ENCODE measurements at regions not wholly inside any gene's neighbourhood (a gene's known extent, or its start where the extent isn't known, plus 50 kb on each side); places are given as distances from the start of the nearest gene placed in this dataset.

- 90% methylated on average over 4 of the region's 4 CpGs for WGBS (ENCODE audit: low lambda C conversion rate, missing lambda C conversion rate)
- H3K27ac ChIP-seq: no peak overlapping the region
- H2AFZ ChIP-seq: no peak overlapping the region
- no peaks in the 10 kb centered on the region for H3K27me3 ChIP-seq
- TF ChIP-seq EZH2phosphoT487 (IDR thresholded peaks at IDR 0.05; ENCODE audit: low read depth, severe bottlenecking, unreplicated experiment) (no peak), EZH2 (IDR thresholded peaks at IDR 0.05; ENCODE audit: borderline replicate concordance) (no peak), CTCF (IDR thresholded peaks at IDR 0.05; ENCODE audit: poor library complexity) (no peak)
- H3K4me2 ChIP-seq: no peak overlapping the region
- no peaks in the 10 kb centered on the region for H4K20me1 ChIP-seq (ENCODE audit: insufficient read depth, poor library complexity, severe bottlenecking)
- H3K36me3 ChIP-seq (replicated peaks; ENCODE audit: insufficient read depth, low read depth): no peaks in the 10 kb centered on the region
- DNase-seq (ENCODE audit: low spot score): no peak
- H3K4me1 ChIP-seq (ENCODE audit: insufficient read depth): peaks cover 16% of the 10 kb centered on the region
- H3K79me2 ChIP-seq: no peaks in the 10 kb centered on the region
- no peaks in the 10 kb centered on the region for H3K9me2 ChIP-seq (replicated peaks; ENCODE audit: insufficient read depth)
- H3K4me3 ChIP-seq: no peak overlapping the region
- no peaks in the 10 kb centered on the region for H3K9me3 ChIP-seq (ENCODE audit: low read depth)
These were observed 82.8 kb upstream of the MEF2A start for GRCh38 chr15:99482993-99483392.

- no peaks in the 10 kb centered on the region for H3K9me3 ChIP-seq (ENCODE audit: low read depth)
- H3K36me3 ChIP-seq (replicated peaks; ENCODE audit: insufficient read depth, low read depth): no peaks in the 10 kb centered on the region
- H2AFZ ChIP-seq: no peak overlapping the region
- no peaks in the 10 kb centered on the region for H4K20me1 ChIP-seq (ENCODE audit: insufficient read depth, poor library complexity, severe bottlenecking)
- no peak overlapping the region for H3K27ac ChIP-seq
- H3K4me2 ChIP-seq: peak overlapping the region; percentile 80
- no peak overlapping the region for H3K4me3 ChIP-seq
- no peak for DNase-seq (ENCODE audit: low spot score)
- no peaks in the 10 kb centered on the region for H3K9me2 ChIP-seq (replicated peaks; ENCODE audit: insufficient read depth)
- peaks cover 16% of the 10 kb centered on the region for H3K4me1 ChIP-seq (ENCODE audit: insufficient read depth)
- no peaks in the 10 kb centered on the region for H3K79me2 ChIP-seq
- no peak for TF ChIP-seq EZH2phosphoT487 (IDR thresholded peaks at IDR 0.05; ENCODE audit: low read depth, severe bottlenecking, unreplicated experiment)
- 76% methylated on average over 11 of the region's 11 CpGs for WGBS (ENCODE audit: low lambda C conversion rate, missing lambda C conversion rate)
- no peaks in the 10 kb centered on the region for H3K27me3 ChIP-seq
These were observed 80.4 kb upstream of the MEF2A start for GRCh38 chr15:99485153-99485961.

- peak overlapping the region; percentile 14 for H3K4me3 ChIP-seq
- no peak for DNase-seq (ENCODE audit: low spot score)
- H3K4me2 ChIP-seq: peak overlapping the region; percentile 80
- no peaks in the 10 kb centered on the region for H3K27me3 ChIP-seq
- H4K20me1 ChIP-seq (ENCODE audit: insufficient read depth, poor library complexity, severe bottlenecking): no peaks in the 10 kb centered on the region
- H3K9me2 ChIP-seq (replicated peaks; ENCODE audit: insufficient read depth): no peaks in the 10 kb centered on the region
- no peaks in the 10 kb centered on the region for H3K9me3 ChIP-seq (ENCODE audit: low read depth)
- no peaks in the 10 kb centered on the region for H3K36me3 ChIP-seq (replicated peaks; ENCODE audit: insufficient read depth, low read depth)
- H3K4me1 ChIP-seq (ENCODE audit: insufficient read depth): peaks cover 16% of the 10 kb centered on the region
- no peaks in the 10 kb centered on the region for H3K79me2 ChIP-seq
- peak overlapping the region; percentile 67 for H3K27ac ChIP-seq
- WGBS (ENCODE audit: low lambda C conversion rate, missing lambda C conversion rate): 35% methylated on average over 9 of the region's 9 CpGs
- H2AFZ ChIP-seq: peak overlapping the region; percentile 63
- no peak for TF ChIP-seq EZH2 (IDR thresholded peaks at IDR 0.05; ENCODE audit: borderline replicate concordance)
- TF ChIP-seq CTCF (IDR thresholded peaks at IDR 0.05; ENCODE audit: poor library complexity): no peak
- no peak for TF ChIP-seq EZH2phosphoT487 (IDR thresholded peaks at IDR 0.05; ENCODE audit: low read depth, severe bottlenecking, unreplicated experiment)
These were observed 79.8 kb upstream of the MEF2A start for GRCh38 chr15:99485992-99486370.
